Skeletal muscle cell (primary cell): ENCODE measurements at regions not wholly inside any gene's neighbourhood (a gene's known extent, or its start where the extent isn't known, plus 50 kb on each side); places are given as distances from the start of the nearest gene placed in this dataset.
A peak's percentile ranks its signal among the peaks of the same experiment; 100 is the strongest.

Experiments used
- DNase-seq: peaks from one replicate; pipeline ENCODE4 v3.0.0-alpha.2; 2010; ENCODE audit warnings: low read depth
- H3K4me3 ChIP-seq: 2 replicates; pipeline ENCODE4 v1.5.1; 2011; ENCODE audit warnings: low read depth, mild to moderate bottlenecking, control low read depth, low read length, moderate library complexity

- no peak for DNase-seq
- no peak overlapping the region for H3K4me3 ChIP-seq
These were observed 568.3 kb downstream of the INHBA start for GRCh38 chr7:41134300-41135255.

- no peak overlapping the region for H3K4me3 ChIP-seq
These were observed 569.1 kb downstream of the INHBA start for GRCh38 chr7:41133690-41134299.

GRCh38 chr7:41131956-41132355 is 570.9 kb downstream of the INHBA start:
- no peak overlapping the region for H3K4me3 ChIP-seq
- no peak for DNase-seq

More at GRCh38 chr7:41133690-41134299, 569.1 kb downstream of the INHBA start:
- DNase-seq = no peak

- DNase-seq = no peak
- no peak overlapping the region for H3K4me3 ChIP-seq
These were observed 572.2 kb downstream of the INHBA start for GRCh38 chr7:41130561-41131236.

- H3K4me3 ChIP-seq = no peak overlapping the region
- DNase-seq = no peak
These were observed 572.8 kb downstream of the INHBA start for GRCh38 chr7:41130086-41130485.

- H3K4me3 ChIP-seq = no peak overlapping the region
- DNase-seq = no peak
These were observed 577.5 kb downstream of the INHBA start for GRCh38 chr7:41125343-41125742.

- no peak overlapping the region for H3K4me3 ChIP-seq
- no peak for DNase-seq
These were observed 580.5 kb downstream of the INHBA start for GRCh38 chr7:41122256-41122987.

- no peak for DNase-seq
- H3K4me3 ChIP-seq = no peak overlapping the region
These were observed 581.7 kb downstream of the INHBA start for GRCh38 chr7:41121228-41121627.

GRCh38 chr7:41118486-41118885 is 584.4 kb downstream of the INHBA start:
- DNase-seq = no peak
- no peak overlapping the region for H3K4me3 ChIP-seq

GRCh38 chr7:41117431-41117830 is 585.5 kb downstream of the INHBA start:
- DNase-seq = no peak
- no peak overlapping the region for H3K4me3 ChIP-seq

GRCh38 chr7:41116817-41117216 is 586.1 kb downstream of the INHBA start:
- no peak overlapping the region for H3K4me3 ChIP-seq
- DNase-seq = no peak

GRCh38 chr7:41116337-41116736 is 586.6 kb downstream of the INHBA start:
- no peak overlapping the region for H3K4me3 ChIP-seq
- DNase-seq = no peak

- DNase-seq = no peak
- no peak overlapping the region for H3K4me3 ChIP-seq
These were observed 588.2 kb downstream of the INHBA start for GRCh38 chr7:41114691-41115090.

GRCh38 chr7:41114131-41114530 is 588.8 kb downstream of the INHBA start:
- DNase-seq = no peak
- H3K4me3 ChIP-seq = no peak overlapping the region

GRCh38 chr7:41113719-41114118 is 589.2 kb downstream of the INHBA start:
- DNase-seq = no peak
- H3K4me3 ChIP-seq = no peak overlapping the region

- no peak for DNase-seq
- no peak overlapping the region for H3K4me3 ChIP-seq
These were observed 592.7 kb downstream of the INHBA start for GRCh38 chr7:41110186-41110585.

GRCh38 chr7:41108821-41109220 is 594.1 kb downstream of the INHBA start:
- H3K4me3 ChIP-seq = no peak overlapping the region
- DNase-seq = no peak

GRCh38 chr7:41107938-41108448 is 594.9 kb downstream of the INHBA start:
- no peak overlapping the region for H3K4me3 ChIP-seq
- peak; percentile 65 for DNase-seq

GRCh38 chr7:41107330-41107937 is 595.5 kb downstream of the INHBA start:
- no peak for DNase-seq
- no peak overlapping the region for H3K4me3 ChIP-seq
